ENCODE measurements at regions not wholly inside any gene's neighbourhood (a gene's known extent, or its start where the extent isn't known, plus 50 kb on each side); places are given as distances from the start of the nearest gene placed in this dataset.
"Not testable (repeated sequence)": the region's sequence is repeated elsewhere in the genome, so short reads cannot be mapped to it uniquely, and the experiment has no call there.

DNA sequence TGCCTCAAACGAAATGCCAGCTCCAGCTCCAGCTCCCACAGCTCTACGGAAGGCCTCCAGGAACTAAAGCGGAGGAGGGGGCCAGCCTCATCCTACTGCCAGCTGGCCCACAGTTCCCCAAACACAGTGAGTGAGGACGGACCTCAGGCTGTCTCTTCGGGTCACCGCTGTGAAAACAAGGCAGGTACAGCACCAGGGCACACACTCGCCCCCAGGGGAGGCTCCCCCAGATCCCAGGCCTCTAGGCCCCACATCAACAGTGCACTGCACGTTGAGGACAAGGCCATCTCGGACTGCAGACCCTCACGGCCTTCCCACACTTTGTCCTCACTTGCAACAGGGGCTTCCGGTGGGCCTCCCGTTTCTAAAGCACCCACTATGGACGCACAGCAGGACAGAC lies 95.0 kb downstream of the GTF2H2C_2 start:
- DNase-seq (ENCODE audit: low spot score), result not testable (repeated sequence)

DNA sequence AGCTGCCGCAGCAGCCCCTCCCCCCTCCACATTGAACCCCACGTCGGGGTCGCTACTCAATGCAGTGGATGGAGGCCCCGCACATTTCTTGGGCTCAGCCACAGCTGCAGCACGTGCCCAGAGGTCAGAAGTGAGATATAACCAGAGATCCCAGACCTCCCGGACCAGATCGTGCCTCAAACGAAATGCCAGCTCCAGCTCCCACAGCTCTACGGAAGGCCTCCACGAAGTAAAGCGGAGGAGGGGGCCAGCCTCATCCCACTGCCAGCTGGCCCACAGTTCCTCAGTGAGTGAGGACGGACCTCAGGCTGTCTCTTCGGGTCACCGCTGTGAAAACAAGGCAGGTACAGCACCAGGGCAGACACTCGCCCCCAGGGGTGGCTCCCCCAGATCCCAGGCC lies 95.6 kb downstream of the GTF2H2C_2 start:
- DNase-seq (ENCODE audit: low spot score), result peak; percentile 33
- intact Hi-C loops (cut with DNase I), result not testable (repeated sequence)

More for the DNA sequence above, 95.0 kb downstream of the GTF2H2C_2 start:
- intact Hi-C loops (cut with DNase I), result not testable (repeated sequence)
